ENCODE measurements at regions not wholly inside any gene's neighbourhood (a gene's known extent, or its start where the extent isn't known, plus 50 kb on each side); places are given as distances from the start of the nearest gene placed in this dataset.

DNA sequence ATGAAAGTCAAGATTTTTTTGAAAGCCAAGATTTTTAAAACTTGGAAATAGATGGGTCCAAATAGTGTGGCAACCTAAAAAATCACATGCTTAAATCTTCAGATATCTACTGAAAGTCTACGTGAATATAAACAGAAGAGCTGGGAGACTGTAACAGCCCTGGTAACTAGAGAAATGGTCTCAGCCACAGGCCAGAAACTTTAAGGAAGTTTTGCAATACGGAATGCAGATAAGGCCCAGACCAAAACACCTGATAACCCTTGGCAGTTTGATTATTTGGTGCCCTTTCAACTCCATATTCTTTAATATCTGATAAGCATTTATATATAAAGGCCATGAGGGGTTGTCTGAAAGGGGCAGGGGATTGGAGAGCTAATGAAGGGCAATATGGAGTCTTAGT lies 537.3 kb upstream of the TGFBR2 start:
- H3K4me3 Mint-ChIP-seq = no peak overlapping the region
- no peak for DNase-seq
- ATAC-seq = no peak
- H3K36me3 Mint-ChIP-seq (ENCODE audit: insufficient read depth) = no peaks in the 10 kb centered on the region
- peaks cover 11% of the 10 kb centered on the region for H3K27me3 Mint-ChIP-seq (ENCODE audit: low read depth)
- H3K9me3 Mint-ChIP-seq = peaks cover 7% of the 10 kb centered on the region
- H3K4me1 Mint-ChIP-seq (ENCODE audit: low read depth) = no peaks in the 10 kb centered on the region

- Mint-ChIP-seq H3K36me3 (ENCODE audit: insufficient read depth) (no peaks in the 10 kb centered on the region), H3K9me3 (no peaks in the 10 kb centered on the region), H3K4me3 (no peak overlapping the region), H3K4me1 (ENCODE audit: low read depth) (no peaks in the 10 kb centered on the region), H3K27me3 (ENCODE audit: low read depth) (no peaks in the 10 kb centered on the region)
- DNase-seq (no peak), ATAC-seq (no peak)
These were observed 533.4 kb upstream of the TGFBR2 start for GRCh38 chr3:30073040-30073439.

DNA sequence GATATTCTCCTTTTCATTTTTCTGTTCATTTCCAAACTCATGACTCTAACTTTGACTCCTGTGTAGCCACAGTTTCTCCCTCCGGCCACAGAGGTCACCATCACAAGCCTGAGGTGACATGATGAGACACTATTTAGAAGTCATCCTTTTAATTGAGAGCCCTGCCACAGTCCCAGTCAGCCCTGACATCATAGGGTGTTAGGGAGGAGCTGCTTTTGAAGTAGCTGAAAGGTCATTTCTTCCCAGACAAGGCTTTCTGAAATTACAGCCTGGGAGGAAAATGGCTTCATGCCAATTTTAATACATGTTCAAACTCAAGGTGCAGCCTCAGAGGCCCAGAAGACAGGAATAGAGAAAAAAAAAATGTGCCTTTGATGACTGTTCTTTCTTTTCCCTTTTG lies 532.8 kb upstream of the TGFBR2 start:
- no peak for ATAC-seq
- Mint-ChIP-seq H3K9me3 (no peaks in the 10 kb centered on the region), H3K4me1 (ENCODE audit: low read depth) (no peaks in the 10 kb centered on the region), H3K27me3 (ENCODE audit: low read depth) (no peaks in the 10 kb centered on the region), H3K4me3 (no peak overlapping the region), H3K36me3 (ENCODE audit: insufficient read depth) (no peaks in the 10 kb centered on the region)
- DNase-seq = no peak

- ATAC-seq (no peak), DNase-seq (no peak)
- Mint-ChIP-seq H3K36me3 (ENCODE audit: insufficient read depth) (no peaks in the 10 kb centered on the region), H3K4me3 (no peak overlapping the region), H3K4me1 (ENCODE audit: low read depth) (no peaks in the 10 kb centered on the region), H3K27me3 (ENCODE audit: low read depth) (no peaks in the 10 kb centered on the region), H3K9me3 (no peaks in the 10 kb centered on the region)
These were observed 530.9 kb upstream of the TGFBR2 start for GRCh38 chr3:30075514-30075913.

DNA sequence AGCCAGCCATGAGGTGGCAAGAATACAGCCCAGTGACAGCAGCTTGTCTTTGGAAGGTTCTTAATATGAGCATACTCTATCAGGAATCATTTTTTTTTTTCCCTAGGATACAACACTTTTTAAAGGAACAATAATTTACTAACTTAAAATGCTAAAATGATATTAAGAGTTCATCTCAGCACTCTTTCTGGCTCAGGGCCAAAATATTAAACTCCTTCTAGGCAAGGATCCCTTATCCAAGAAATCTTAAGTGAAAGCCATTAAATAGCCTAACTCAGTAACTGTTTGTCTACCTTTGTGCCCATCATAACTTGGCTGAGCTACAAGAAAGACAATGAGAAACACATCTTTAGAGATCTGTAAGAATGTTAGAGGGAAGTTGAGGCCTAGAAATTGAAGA lies 529.5 kb upstream of the TGFBR2 start:
- DNase-seq (no peak), ATAC-seq (no peak)
- H3K27me3 Mint-ChIP-seq (ENCODE audit: low read depth) = no peaks in the 10 kb centered on the region
- H3K4me1 Mint-ChIP-seq (ENCODE audit: low read depth) = no peaks in the 10 kb centered on the region
- H3K9me3 Mint-ChIP-seq = no peaks in the 10 kb centered on the region
- H3K4me3 Mint-ChIP-seq = no peak overlapping the region
- H3K36me3 Mint-ChIP-seq (ENCODE audit: insufficient read depth) = no peaks in the 10 kb centered on the region

- no peaks in the 10 kb centered on the region for H3K9me3 Mint-ChIP-seq
- H3K36me3 Mint-ChIP-seq (ENCODE audit: insufficient read depth) = no peaks in the 10 kb centered on the region
These were observed 528.7 kb upstream of the TGFBR2 start for GRCh38 chr3:30077746-30078145.

GRCh38 chr3:30078736-30079135 lies 527.7 kb upstream of the TGFBR2 start:
- Mint-ChIP-seq H3K27me3 (ENCODE audit: low read depth) (no peaks in the 10 kb centered on the region), H3K4me1 (ENCODE audit: low read depth) (no peaks in the 10 kb centered on the region), H3K9me3 (no peaks in the 10 kb centered on the region), H3K4me3 (no peak overlapping the region), H3K36me3 (ENCODE audit: insufficient read depth) (no peaks in the 10 kb centered on the region)
- DNase-seq (no peak), ATAC-seq (no peak)

More at GRCh38 chr3:30077746-30078145, 528.7 kb upstream of the TGFBR2 start:
- Mint-ChIP-seq H3K27me3 (ENCODE audit: low read depth) (no peaks in the 10 kb centered on the region), H3K4me1 (ENCODE audit: low read depth) (no peaks in the 10 kb centered on the region), H3K4me3 (no peak overlapping the region)
- no peak for DNase-seq
- no peak for ATAC-seq

DNA sequence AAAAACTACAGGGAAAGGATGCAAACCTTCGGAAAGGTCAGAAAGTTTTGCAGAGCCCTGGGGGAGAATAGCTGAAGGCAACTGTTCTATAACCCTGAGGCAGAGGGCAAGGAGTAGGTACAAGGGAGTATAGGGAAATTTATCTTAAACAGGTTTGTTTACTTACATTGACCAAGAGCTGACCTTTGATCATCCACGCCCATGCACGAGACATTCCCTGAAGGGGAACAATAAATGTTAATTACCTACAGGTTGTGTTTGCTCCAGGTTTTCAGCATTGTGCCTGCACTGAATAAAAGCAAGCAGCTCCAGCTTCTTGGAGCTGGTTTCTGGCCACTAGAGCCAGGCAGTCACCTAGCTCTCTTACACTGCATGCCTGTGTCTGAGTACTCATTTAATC lies 524.5 kb upstream of the TGFBR2 start:
- DNase-seq (no peak), ATAC-seq (no peak)
- H3K4me3 Mint-ChIP-seq = no peak overlapping the region
- peaks cover 3% of the 10 kb centered on the region for H3K4me1 Mint-ChIP-seq (ENCODE audit: low read depth)
- peaks cover 4% of the 10 kb centered on the region for H3K27me3 Mint-ChIP-seq (ENCODE audit: low read depth)
- no peaks in the 10 kb centered on the region for H3K36me3 Mint-ChIP-seq (ENCODE audit: insufficient read depth)
- no peaks in the 10 kb centered on the region for H3K9me3 Mint-ChIP-seq

DNA sequence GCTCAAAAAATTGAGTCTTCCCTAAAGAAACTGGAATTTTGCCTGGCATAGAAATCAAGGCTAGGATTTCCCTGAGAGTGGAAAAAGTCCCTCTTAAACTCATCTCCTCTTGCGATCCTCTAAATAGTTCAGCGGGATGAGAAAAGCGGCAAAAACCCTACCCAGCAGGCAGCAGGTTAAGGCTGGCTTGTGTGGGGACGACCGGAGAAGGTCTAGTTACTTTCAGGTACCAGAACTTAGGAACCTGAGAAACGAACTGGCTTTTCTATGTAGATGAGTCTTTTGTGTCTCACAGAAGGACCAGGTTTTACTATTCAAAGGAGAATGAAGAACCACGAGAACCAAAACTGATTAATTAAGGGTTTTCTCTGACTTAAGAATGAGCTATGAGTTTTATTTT lies 523.7 kb upstream of the TGFBR2 start:
- no peak for DNase-seq

GRCh38 chr3:30083315-30083714 lies 523.1 kb upstream of the TGFBR2 start:
- Mint-ChIP-seq H3K4me1 (ENCODE audit: low read depth) (peaks cover 3% of the 10 kb centered on the region), H3K4me3 (no peak overlapping the region), H3K36me3 (ENCODE audit: insufficient read depth) (no peaks in the 10 kb centered on the region), H3K9me3 (no peaks in the 10 kb centered on the region), H3K27me3 (ENCODE audit: low read depth) (peaks cover 4% of the 10 kb centered on the region)
- ATAC-seq (no peak), DNase-seq (no peak)

More for the DNA sequence above, 523.7 kb upstream of the TGFBR2 start:
- no peaks in the 10 kb centered on the region for H3K36me3 Mint-ChIP-seq (ENCODE audit: insufficient read depth)
- H3K4me3 Mint-ChIP-seq = no peak overlapping the region
- H3K4me1 Mint-ChIP-seq (ENCODE audit: low read depth) = peaks cover 3% of the 10 kb centered on the region
- no peak for ATAC-seq
- H3K27me3 Mint-ChIP-seq (ENCODE audit: low read depth) = peaks cover 4% of the 10 kb centered on the region
- H3K9me3 Mint-ChIP-seq = no peaks in the 10 kb centered on the region

DNA sequence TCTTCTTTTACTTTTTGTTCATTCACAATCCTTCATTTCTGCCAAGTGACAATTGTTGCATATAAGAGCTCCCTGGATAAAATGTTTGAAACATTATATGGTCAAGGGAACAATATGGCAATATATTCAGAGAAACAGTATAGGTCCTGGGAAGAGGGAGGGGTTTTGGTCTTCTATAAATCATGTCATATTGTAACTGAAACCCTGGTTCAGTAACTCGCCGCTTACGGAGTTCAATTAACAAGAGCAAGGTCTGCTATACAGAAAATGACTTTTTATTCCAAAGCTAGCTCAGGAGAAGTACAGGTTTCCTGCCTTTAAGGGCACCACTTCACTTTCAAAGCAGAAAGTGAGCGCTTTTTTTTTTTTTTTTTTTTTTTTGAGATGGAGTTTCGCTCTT lies 522.1 kb upstream of the TGFBR2 start:
- H3K4me1 Mint-ChIP-seq (ENCODE audit: low read depth) = peaks cover 3% of the 10 kb centered on the region
- DNase-seq (no peak), ATAC-seq (no peak)
- peaks cover 4% of the 10 kb centered on the region for H3K27me3 Mint-ChIP-seq (ENCODE audit: low read depth)
- no peaks in the 10 kb centered on the region for H3K36me3 Mint-ChIP-seq (ENCODE audit: insufficient read depth)
- H3K4me3 Mint-ChIP-seq = no peak overlapping the region
- no peaks in the 10 kb centered on the region for H3K9me3 Mint-ChIP-seq

DNA sequence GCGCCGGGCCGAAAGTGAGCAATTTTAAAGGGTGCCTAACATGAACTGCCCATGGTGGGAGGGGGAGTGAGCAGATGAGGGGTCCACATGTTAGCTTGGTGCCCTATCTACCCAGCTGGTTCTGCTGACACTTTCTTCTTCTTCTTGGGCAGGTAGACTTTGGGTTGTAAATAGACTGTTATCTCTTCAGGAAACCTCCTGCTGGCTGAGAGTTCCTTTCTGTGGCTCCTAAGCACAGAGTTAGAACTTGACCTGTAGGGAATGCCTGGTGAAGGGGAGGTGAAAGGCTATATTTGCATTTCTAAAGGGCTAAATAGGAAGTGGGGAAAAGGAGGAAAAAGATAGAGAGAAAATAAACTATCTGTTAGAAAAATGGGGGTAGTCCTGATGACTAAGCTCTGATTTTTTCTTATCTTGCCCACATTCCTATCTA lies 521.4 kb upstream of the TGFBR2 start:
- H3K27me3 Mint-ChIP-seq (ENCODE audit: low read depth) = peaks cover 4% of the 10 kb centered on the region
- no peak for DNase-seq
- H3K36me3 Mint-ChIP-seq (ENCODE audit: insufficient read depth) = no peaks in the 10 kb centered on the region
- no peaks in the 10 kb centered on the region for H3K9me3 Mint-ChIP-seq
- H3K4me1 Mint-ChIP-seq (ENCODE audit: low read depth) = peaks cover 3% of the 10 kb centered on the region
- ATAC-seq = no peak
- H3K4me3 Mint-ChIP-seq = no peak overlapping the region

DNA sequence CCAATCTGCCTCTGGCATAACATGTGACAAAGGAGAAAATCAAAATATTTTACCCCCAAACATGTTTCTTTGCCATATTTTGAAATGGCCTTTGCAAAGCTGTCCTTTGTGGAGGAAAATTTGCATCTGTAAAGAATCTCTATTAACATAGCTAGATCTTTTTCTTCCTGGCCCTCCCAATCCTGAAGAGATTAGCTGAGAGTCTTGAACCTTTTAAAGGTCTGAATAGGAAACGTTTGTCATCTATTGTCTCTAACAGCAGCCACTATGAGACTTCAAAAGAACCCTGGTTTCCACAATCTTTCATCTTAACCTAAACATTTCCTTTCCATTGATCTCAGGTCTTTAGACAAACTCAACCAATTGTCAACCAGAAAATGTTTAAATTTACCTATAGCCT lies 520.9 kb upstream of the TGFBR2 start:
- H3K4me1 Mint-ChIP-seq (ENCODE audit: low read depth) = peaks cover 3% of the 10 kb centered on the region

GRCh38 chr3:30091686-30092085 lies 514.7 kb upstream of the TGFBR2 start:
- H3K4me3 Mint-ChIP-seq = no peak overlapping the region
- ATAC-seq (no peak), DNase-seq (no peak)
- no peaks in the 10 kb centered on the region for H3K4me1 Mint-ChIP-seq (ENCODE audit: low read depth)
- H3K36me3 Mint-ChIP-seq (ENCODE audit: insufficient read depth) = no peaks in the 10 kb centered on the region
- peaks cover 9% of the 10 kb centered on the region for H3K9me3 Mint-ChIP-seq
- peaks cover 21% of the 10 kb centered on the region for H3K27me3 Mint-ChIP-seq (ENCODE audit: low read depth)

More for the DNA sequence above, 520.9 kb upstream of the TGFBR2 start:
- ATAC-seq (no peak), DNase-seq (no peak)
- H3K9me3 Mint-ChIP-seq = no peaks in the 10 kb centered on the region
- H3K27me3 Mint-ChIP-seq (ENCODE audit: low read depth) = peaks cover 8% of the 10 kb centered on the region
- H3K36me3 Mint-ChIP-seq (ENCODE audit: insufficient read depth) = no peaks in the 10 kb centered on the region
- H3K4me3 Mint-ChIP-seq = no peak overlapping the region

DNA sequence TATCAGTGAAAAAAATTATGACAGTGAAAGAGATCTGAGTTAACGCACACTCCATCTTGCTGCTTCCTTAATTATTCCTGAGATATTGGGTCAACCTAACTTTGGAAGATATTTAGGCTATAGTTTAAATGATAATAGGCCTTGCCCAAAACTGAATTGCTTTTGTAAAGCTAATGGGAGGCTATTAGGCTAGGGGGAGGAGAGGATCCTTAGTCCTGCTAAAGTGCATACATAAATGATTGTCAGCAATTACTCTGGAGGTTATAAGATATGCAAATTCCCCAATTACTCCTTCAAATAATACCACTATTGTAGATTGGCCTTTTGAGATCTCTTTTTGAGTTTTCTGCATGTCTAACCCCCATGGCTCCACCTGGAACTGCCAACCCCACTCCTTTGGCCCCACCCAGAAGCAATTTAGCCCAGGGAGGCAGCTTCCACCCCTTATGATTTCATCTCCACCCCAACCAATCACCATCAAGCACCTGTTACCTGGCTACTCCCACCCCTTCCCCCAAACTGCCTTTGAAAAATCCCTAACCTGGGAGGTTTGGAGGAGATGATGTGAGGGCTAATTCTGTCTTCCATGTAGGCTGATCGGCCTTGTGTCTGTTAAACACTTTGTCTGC lies 509.3 kb upstream of the TGFBR2 start:
- ATAC-seq (no peak), DNase-seq (no peak)
- H3K9me3 Mint-ChIP-seq = peaks cover 11% of the 10 kb centered on the region
- peaks cover 11% of the 10 kb centered on the region for H3K27me3 Mint-ChIP-seq (ENCODE audit: low read depth)
- peaks cover 5% of the 10 kb centered on the region for H3K4me1 Mint-ChIP-seq (ENCODE audit: low read depth)
- H3K36me3 Mint-ChIP-seq (ENCODE audit: insufficient read depth) = no peaks in the 10 kb centered on the region
- no peak overlapping the region for H3K4me3 Mint-ChIP-seq

- H3K27me3 Mint-ChIP-seq (ENCODE audit: low read depth) = peaks cover 6% of the 10 kb centered on the region
- H3K9me3 Mint-ChIP-seq = peaks cover 11% of the 10 kb centered on the region
- DNase-seq (no peak), ATAC-seq (no peak)
- H3K4me1 Mint-ChIP-seq (ENCODE audit: low read depth) = peaks cover 5% of the 10 kb centered on the region
- H3K36me3 Mint-ChIP-seq (ENCODE audit: insufficient read depth) = no peaks in the 10 kb centered on the region
- no peak overlapping the region for H3K4me3 Mint-ChIP-seq
These were observed 508.2 kb upstream of the TGFBR2 start for GRCh38 chr3:30098243-30098642.

All from activated T-cell treated with anti-CD3 and anti-CD28 coated beads, Interleukin-2, amount 50 U/mL, for 4 hours (primary cell).